ENCODE measurements at regions not wholly inside any gene's neighbourhood (a gene's known extent, or its start where the extent isn't known, plus 50 kb on each side); places are given as distances from the start of the nearest gene placed in this dataset.

- Histone ChIP-seq H3K9ac (ENCODE audit: low read length) (no peak overlapping the region), H3K27me3 (ENCODE audit: low read length) (no peaks in the 10 kb centered on the region), H2AFZ (ENCODE audit: low read length) (no peak overlapping the region), H3K4me1 (ENCODE audit: insufficient read depth, low read length) (no peaks in the 10 kb centered on the region), H3K79me2 (ENCODE audit: low read length) (no peaks in the 10 kb centered on the region), H3K4me2 (ENCODE audit: low read length) (no peak overlapping the region), H3K36me3 (ENCODE audit: low read depth, low read length) (no peaks in the 10 kb centered on the region), H3K9me2 (replicated peaks; ENCODE audit: low read length) (no peaks in the 10 kb centered on the region), H4K20me1 (ENCODE audit: low read length) (no peaks in the 10 kb centered on the region), H3K4me3 (ENCODE audit: low read length) (no peak overlapping the region), H3K27ac (ENCODE audit: low read length) (no peak overlapping the region), H3F3A (ENCODE audit: low read length, unreplicated experiment) (no peaks in the 10 kb centered on the region), H3K9me3 (ENCODE audit: low read length) (no peaks in the 10 kb centered on the region)
- TF ChIP-seq EZH2phosphoT487 (IDR thresholded peaks at IDR 0.05; ENCODE audit: borderline replicate concordance, low read length) (no peak), EZH2 (IDR thresholded peaks at IDR 0.05; ENCODE audit: low read length, unreplicated experiment) (no peak)
- TF ChIP-seq, protein P1, sequence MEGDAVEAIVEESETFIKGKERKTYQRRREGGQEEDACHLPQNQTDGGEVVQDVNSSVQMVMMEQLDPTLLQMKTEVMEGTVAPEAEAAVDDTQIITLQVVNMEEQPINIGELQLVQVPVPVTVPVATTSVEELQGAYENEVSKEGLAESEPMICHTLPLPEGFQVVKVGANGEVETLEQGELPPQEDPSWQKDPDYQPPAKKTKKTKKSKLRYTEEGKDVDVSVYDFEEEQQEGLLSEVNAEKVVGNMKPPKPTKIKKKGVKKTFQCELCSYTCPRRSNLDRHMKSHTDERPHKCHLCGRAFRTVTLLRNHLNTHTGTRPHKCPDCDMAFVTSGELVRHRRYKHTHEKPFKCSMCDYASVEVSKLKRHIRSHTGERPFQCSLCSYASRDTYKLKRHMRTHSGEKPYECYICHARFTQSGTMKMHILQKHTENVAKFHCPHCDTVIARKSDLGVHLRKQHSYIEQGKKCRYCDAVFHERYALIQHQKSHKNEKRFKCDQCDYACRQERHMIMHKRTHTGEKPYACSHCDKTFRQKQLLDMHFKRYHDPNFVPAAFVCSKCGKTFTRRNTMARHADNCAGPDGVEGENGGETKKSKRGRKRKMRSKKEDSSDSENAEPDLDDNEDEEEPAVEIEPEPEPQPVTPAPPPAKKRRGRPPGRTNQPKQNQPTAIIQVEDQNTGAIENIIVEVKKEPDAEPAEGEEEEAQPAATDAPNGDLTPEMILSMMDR (conservative IDR thresholded peaks at IDR 0.05; ENCODE audit: low read depth, low read length) = no peak
- no TSS peak for BruUV-seq (replicated peaks)
- DNase-seq = no peak
- CTCF ChIA-PET = no interaction called here
- no peak for ATAC-seq
- intact Hi-C loops (cut with micrococcal nuclease) = no loop called here
- POLR2A ChIA-PET (ENCODE audit: unreplicated experiment) = no interaction called here
These were observed 406.2 kb upstream of the ZNF608 start for GRCh38 chr5:125152461-125153189.

GRCh38 chr5:125153231-125153630, 406.8 kb upstream of the ZNF608 start:
- no peak overlapping the region for H3K4me3 ChIP-seq (ENCODE audit: low read length)
- no peaks in the 10 kb centered on the region for H3K27me3 ChIP-seq (ENCODE audit: low read length)
- BruUV-seq (replicated peaks) = no TSS peak
- TF ChIP-seq EZH2phosphoT487 (IDR thresholded peaks at IDR 0.05; ENCODE audit: borderline replicate concordance, low read length) (no peak), EZH2 (IDR thresholded peaks at IDR 0.05; ENCODE audit: low read length, unreplicated experiment) (no peak)
- no peak overlapping the region for H3K9ac ChIP-seq (ENCODE audit: low read length)
- no peaks in the 10 kb centered on the region for H3K9me3 ChIP-seq (ENCODE audit: low read length)
- H4K20me1 ChIP-seq (ENCODE audit: low read length) = no peaks in the 10 kb centered on the region
- no peaks in the 10 kb centered on the region for H3K79me2 ChIP-seq (ENCODE audit: low read length)
- no peaks in the 10 kb centered on the region for H3K36me3 ChIP-seq (ENCODE audit: low read depth, low read length)
- H3K4me2 ChIP-seq (ENCODE audit: low read length) = no peak overlapping the region
- DNase-seq (no peak), ATAC-seq (no peak)
- intact Hi-C loops (cut with micrococcal nuclease) = no loop called here
- H3K9me2 ChIP-seq (replicated peaks; ENCODE audit: low read length) = no peaks in the 10 kb centered on the region
- POLR2A ChIA-PET (ENCODE audit: unreplicated experiment) = no interaction called here
- CTCF ChIA-PET = no interaction called here
- H3K27ac ChIP-seq (ENCODE audit: low read length) = no peak overlapping the region
- H2AFZ ChIP-seq (ENCODE audit: low read length) = no peak overlapping the region
- no peaks in the 10 kb centered on the region for H3K4me1 ChIP-seq (ENCODE audit: insufficient read depth, low read length)
- H3F3A ChIP-seq (ENCODE audit: low read length, unreplicated experiment) = no peaks in the 10 kb centered on the region

GRCh38 chr5:125154301-125155110, 408.1 kb upstream of the ZNF608 start:
- Histone ChIP-seq H3K4me3 (ENCODE audit: low read length) (no peak overlapping the region), H3K9me2 (replicated peaks; ENCODE audit: low read length) (no peaks in the 10 kb centered on the region), H2AFZ (ENCODE audit: low read length) (no peak overlapping the region), H3K4me1 (ENCODE audit: insufficient read depth, low read length) (no peaks in the 10 kb centered on the region), H3K36me3 (ENCODE audit: low read depth, low read length) (no peaks in the 10 kb centered on the region), H3F3A (ENCODE audit: low read length, unreplicated experiment) (no peaks in the 10 kb centered on the region), H3K79me2 (ENCODE audit: low read length) (no peaks in the 10 kb centered on the region), H3K4me2 (ENCODE audit: low read length) (no peak overlapping the region), H3K27ac (ENCODE audit: low read length) (no peak overlapping the region), H3K9me3 (ENCODE audit: low read length) (no peaks in the 10 kb centered on the region), H4K20me1 (ENCODE audit: low read length) (no peaks in the 10 kb centered on the region), H3K9ac (ENCODE audit: low read length) (no peak overlapping the region), H3K27me3 (ENCODE audit: low read length) (no peaks in the 10 kb centered on the region)
- ChIA-PET POLR2A (ENCODE audit: unreplicated experiment) (no interaction called here), CTCF (no interaction called here)
- ATAC-seq = no peak
- DNase-seq = no peak
- BruUV-seq (replicated peaks) = no TSS peak
- TF ChIP-seq EZH2 (IDR thresholded peaks at IDR 0.05; ENCODE audit: low read length, unreplicated experiment) (no peak), EZH2phosphoT487 (IDR thresholded peaks at IDR 0.05; ENCODE audit: borderline replicate concordance, low read length) (no peak)
- TF ChIP-seq, protein P1 (conservative IDR thresholded peaks at IDR 0.05; ENCODE audit: low read depth, low read length) = no peak
- intact Hi-C loops (cut with micrococcal nuclease) = no loop called here
